ENCODE measurements at regions not wholly inside any gene's neighbourhood (a gene's known extent, or its start where the extent isn't known, plus 50 kb on each side); places are given as distances from the start of the nearest gene placed in this dataset.

GRCh38 chr1:175885326-175885725 is 141.9 kb upstream of the TNR start:
- Histone ChIP-seq H3K27me3 (ENCODE audit: control insufficient read depth, insufficient read depth, low read length, poor library complexity, severe bottlenecking) (no peaks in the 10 kb centered on the region), H3K4me3 (ENCODE audit: low read length) (no peak overlapping the region), H3K9ac (ENCODE audit: extremely low read depth, low read length, poor library complexity, severe bottlenecking) (no peak overlapping the region), H3K4me1 (ENCODE audit: control insufficient read depth, insufficient read depth, low read length) (peaks cover 15% of the 10 kb centered on the region), H3K36me3 (ENCODE audit: control insufficient read depth, insufficient read depth, low read length) (no peaks in the 10 kb centered on the region), H3K27ac (ENCODE audit: low read depth, low read length) (no peak overlapping the region), H3K9me3 (ENCODE audit: control insufficient read depth, low read length) (no peaks in the 10 kb centered on the region)
- Mint-ChIP-seq H3K9me3 (no peaks in the 10 kb centered on the region), H3K27me3 (ENCODE audit: insufficient read depth) (peaks cover 45% of the 10 kb centered on the region), H3K4me3 (no peak overlapping the region), H3K27ac (no peak overlapping the region), H3K36me3 (ENCODE audit: low read depth) (no peaks in the 10 kb centered on the region), H3K4me1 (peaks cover 30% of the 10 kb centered on the region)
- TF ChIP-seq, protein P1, sequence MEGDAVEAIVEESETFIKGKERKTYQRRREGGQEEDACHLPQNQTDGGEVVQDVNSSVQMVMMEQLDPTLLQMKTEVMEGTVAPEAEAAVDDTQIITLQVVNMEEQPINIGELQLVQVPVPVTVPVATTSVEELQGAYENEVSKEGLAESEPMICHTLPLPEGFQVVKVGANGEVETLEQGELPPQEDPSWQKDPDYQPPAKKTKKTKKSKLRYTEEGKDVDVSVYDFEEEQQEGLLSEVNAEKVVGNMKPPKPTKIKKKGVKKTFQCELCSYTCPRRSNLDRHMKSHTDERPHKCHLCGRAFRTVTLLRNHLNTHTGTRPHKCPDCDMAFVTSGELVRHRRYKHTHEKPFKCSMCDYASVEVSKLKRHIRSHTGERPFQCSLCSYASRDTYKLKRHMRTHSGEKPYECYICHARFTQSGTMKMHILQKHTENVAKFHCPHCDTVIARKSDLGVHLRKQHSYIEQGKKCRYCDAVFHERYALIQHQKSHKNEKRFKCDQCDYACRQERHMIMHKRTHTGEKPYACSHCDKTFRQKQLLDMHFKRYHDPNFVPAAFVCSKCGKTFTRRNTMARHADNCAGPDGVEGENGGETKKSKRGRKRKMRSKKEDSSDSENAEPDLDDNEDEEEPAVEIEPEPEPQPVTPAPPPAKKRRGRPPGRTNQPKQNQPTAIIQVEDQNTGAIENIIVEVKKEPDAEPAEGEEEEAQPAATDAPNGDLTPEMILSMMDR (conservative IDR thresholded peaks at IDR 0.05) = no peak
- DNase-seq = no peak

- Mint-ChIP-seq H3K4me1 (peaks cover 35% of the 10 kb centered on the region), H3K27ac (no peak overlapping the region), H3K27me3 (ENCODE audit: insufficient read depth) (peaks cover 39% of the 10 kb centered on the region), H3K36me3 (ENCODE audit: low read depth) (no peaks in the 10 kb centered on the region), H3K4me3 (no peak overlapping the region), H3K9me3 (no peaks in the 10 kb centered on the region)
- no peak overlapping the region for H3K9ac ChIP-seq (ENCODE audit: extremely low read depth, low read length, poor library complexity, severe bottlenecking)
- H3K9me3 ChIP-seq (ENCODE audit: control insufficient read depth, low read length) = no peaks in the 10 kb centered on the region
- WGBS, 2 experiments (ENCODE audit: insufficient coverage in 1 of 2, insufficient read length in 1 of 2) = 67 to 70% methylated on average over 2 to 5 of the region's 5 CpGs
- H3K27me3 ChIP-seq (ENCODE audit: control insufficient read depth, insufficient read depth, low read length, poor library complexity, severe bottlenecking) = no peaks in the 10 kb centered on the region
- H3K4me1 ChIP-seq (ENCODE audit: control insufficient read depth, insufficient read depth, low read length) = peaks cover 17% of the 10 kb centered on the region
- H3K4me3 ChIP-seq (ENCODE audit: low read length) = no peak overlapping the region
- no peak for DNase-seq
- TF ChIP-seq, protein P1 (conservative IDR thresholded peaks at IDR 0.05) = no peak
- H3K27ac ChIP-seq (ENCODE audit: low read depth, low read length) = no peak overlapping the region
- H3K36me3 ChIP-seq (ENCODE audit: control insufficient read depth, insufficient read depth, low read length) = no peaks in the 10 kb centered on the region
Measured at GRCh38 chr1:175884369-175884768, 141.0 kb upstream of the TNR start.

DNA sequence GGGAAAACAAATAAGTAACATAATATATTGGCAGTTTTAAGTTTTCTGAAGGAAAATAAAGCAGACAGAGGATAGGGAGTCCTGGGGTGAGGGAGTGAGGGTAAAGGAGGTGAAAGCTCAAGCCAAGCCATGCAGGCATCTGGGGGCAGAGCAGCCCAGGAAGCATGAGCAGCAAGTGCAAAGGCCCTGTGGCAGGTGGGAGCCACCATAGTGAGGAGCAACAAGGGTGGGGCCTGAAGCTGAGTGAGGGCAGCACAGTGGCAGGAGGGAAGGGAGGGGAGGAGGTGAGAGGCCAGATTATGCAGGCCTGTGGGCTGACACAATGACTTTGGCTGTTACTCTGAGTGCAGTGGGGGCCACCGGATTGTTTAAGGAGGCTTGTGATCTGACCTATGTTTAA is 138.8 kb upstream of the TNR start:
- H3K9me3 Mint-ChIP-seq = no peaks in the 10 kb centered on the region
- 93% methylated on average over 1 of the region's 1 CpG; no CpG with 5 or more reads in 1 of the 2 experiments for WGBS, 2 experiments (ENCODE audit: insufficient coverage in 1 of 2, insufficient read length in 1 of 2)

More for the DNA sequence above, 138.8 kb upstream of the TNR start:
- H3K4me1 ChIP-seq (ENCODE audit: control insufficient read depth, insufficient read depth, low read length) = peaks cover 20% of the 10 kb centered on the region
- no peak overlapping the region for H3K9ac ChIP-seq (ENCODE audit: extremely low read depth, low read length, poor library complexity, severe bottlenecking)
- no peaks in the 10 kb centered on the region for H3K27me3 ChIP-seq (ENCODE audit: control insufficient read depth, insufficient read depth, low read length, poor library complexity, severe bottlenecking)
- H3K27ac Mint-ChIP-seq = no peak overlapping the region
- no peak overlapping the region for H3K27ac ChIP-seq (ENCODE audit: low read depth, low read length)
- no peak overlapping the region for H3K4me3 ChIP-seq (ENCODE audit: low read length)
- no peak overlapping the region for H3K4me3 Mint-ChIP-seq
- H3K36me3 ChIP-seq (ENCODE audit: control insufficient read depth, insufficient read depth, low read length) = no peaks in the 10 kb centered on the region
- TF ChIP-seq, protein P1 (conservative IDR thresholded peaks at IDR 0.05) = no peak
- DNase-seq = no peak
- no peaks in the 10 kb centered on the region for H3K36me3 Mint-ChIP-seq (ENCODE audit: low read depth)
- H3K4me1 Mint-ChIP-seq = peaks cover 28% of the 10 kb centered on the region
- no peaks in the 10 kb centered on the region for H3K9me3 ChIP-seq (ENCODE audit: control insufficient read depth, low read length)
- peaks cover 22% of the 10 kb centered on the region for H3K27me3 Mint-ChIP-seq (ENCODE audit: insufficient read depth)

Measured in endodermal cell (in vitro differentiated cells).